Activated CD4-positive, alpha-beta T cell treated with anti-CD3 and anti-CD28 coated beads, Interleukin-10, Interleukin-2, amounts not matched to agents 100 ng/mL and 50 ng/mL, durations not matched to agents 16 hours and 8 hours (primary cell): ENCODE measurements at regions not wholly inside any gene's neighbourhood (a gene's known extent, or its start where the extent isn't known, plus 50 kb on each side); places are given as distances from the start of the nearest gene placed in this dataset.
"Not testable (repeated sequence)": the region's sequence is repeated elsewhere in the genome, so short reads cannot be mapped to it uniquely, and the experiment has no call there.

Experiments
- DNase-seq: peaks from one replicate; pipeline ENCODE4 v3.0.0-alpha.2; 2020

DNA sequence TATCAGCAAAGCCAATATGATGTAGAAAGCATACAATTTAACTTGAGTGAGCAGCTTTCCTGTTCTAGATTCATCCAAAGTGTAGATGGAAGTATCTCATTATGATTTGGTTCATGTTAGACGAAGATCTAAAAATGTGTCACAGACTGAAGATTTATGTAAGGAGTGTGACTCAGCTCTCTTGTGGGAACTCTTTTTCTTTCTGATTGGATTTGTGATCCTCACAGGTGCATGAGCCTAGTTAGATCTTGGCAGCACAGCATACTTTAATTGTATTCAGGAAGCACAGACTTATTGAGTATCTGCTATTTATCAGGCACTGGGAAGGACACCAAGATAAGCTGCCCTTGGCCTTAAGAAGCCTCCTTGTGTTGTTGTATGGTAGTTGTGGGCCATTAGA lies 147.1 kb downstream of the C11orf91 start:
- DNase-seq = no peak

- DNase-seq = no peak
These were observed 147.9 kb downstream of the C11orf91 start for GRCh38 chr11:33552756-33553155.

GRCh38 chr11:33551051-33551450 lies 149.6 kb downstream of the C11orf91 start:
- no peak for DNase-seq

DNA sequence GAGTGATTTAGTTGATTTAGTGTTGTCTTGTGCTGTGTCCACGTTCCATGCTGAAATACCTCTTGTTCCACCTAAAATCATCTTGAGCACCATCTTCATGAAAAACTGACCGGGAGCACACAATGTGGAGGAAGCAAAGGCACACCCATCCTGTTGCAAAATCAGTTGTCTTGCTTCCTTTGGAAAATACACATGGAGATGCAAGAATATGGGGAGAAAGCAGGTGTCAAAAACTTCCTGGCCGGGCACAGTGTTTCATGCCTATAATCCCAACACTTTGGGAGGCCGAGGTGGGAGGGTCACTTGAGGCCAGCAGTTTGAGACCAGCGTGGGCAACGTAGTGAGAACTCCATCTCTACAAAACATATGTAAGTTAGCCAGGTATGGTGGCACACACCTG lies 151.1 kb downstream of the C11orf91 start:
- DNase-seq = no peak

- no peak for DNase-seq
These were observed 154.7 kb downstream of the C11orf91 start for GRCh38 chr11:33545931-33546330.

DNA sequence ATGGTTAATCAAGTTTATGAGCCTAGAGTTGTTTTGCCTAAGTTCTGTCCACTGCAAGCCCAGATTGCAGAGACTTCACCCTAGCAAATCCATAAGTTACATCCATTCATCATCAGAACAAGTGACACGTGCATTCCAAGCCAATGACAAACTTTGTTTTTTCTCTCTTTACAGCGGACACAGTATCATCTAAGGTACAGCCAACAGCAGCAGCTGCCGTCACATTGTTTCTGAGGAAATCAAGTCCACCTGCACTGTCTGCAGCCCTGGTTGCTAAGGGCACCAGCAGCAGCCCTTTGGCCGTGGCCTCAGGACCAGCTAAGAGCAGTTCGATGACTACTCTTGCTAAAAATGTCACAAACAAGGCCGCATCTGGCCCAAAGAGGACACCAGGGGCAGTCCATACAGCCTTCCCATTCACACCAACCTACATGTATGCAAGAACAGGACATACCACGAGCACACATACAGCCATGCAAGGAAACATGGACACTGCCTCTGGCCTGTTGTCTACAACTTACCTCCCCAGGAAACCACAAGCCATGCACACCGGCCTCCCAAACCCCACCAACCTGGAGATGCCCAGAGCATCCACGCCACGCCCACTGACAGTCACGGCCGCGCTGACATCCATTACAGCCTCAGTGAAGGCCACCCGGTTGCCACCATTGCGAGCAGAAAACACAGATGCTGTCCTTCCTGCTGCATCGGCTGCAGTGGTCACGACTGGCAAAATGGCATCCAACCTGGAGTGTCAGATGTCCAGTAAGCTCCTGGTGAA lies 155.8 kb downstream of the C11orf91 start:
- DNase-seq = no peak

DNA sequence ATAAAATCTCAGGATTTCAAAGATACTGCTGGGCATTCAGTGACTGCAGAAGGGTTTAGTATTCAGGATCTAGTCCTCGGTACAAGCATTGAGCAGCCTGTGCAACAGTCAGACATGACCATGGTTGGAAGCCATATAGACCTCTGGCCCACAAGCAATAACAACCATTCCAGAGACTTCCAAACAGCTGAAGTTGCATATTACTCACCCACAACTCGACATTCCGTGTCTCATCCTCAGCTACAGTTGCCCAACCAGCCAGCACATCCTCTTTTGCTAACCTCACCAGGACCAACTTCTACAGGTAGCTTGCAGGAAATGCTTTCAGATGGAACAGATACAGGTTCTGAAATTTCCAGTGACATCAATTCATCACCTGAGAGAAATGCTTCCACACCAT lies 156.8 kb downstream of the C11orf91 start:
- DNase-seq = no peak

- DNase-seq = peak; percentile 41
These were observed 157.7 kb downstream of the C11orf91 start for GRCh38 chr11:33542921-33543320.

GRCh38 chr11:33540946-33541915 lies 159.4 kb downstream of the C11orf91 start:
- DNase-seq = no peak

DNA sequence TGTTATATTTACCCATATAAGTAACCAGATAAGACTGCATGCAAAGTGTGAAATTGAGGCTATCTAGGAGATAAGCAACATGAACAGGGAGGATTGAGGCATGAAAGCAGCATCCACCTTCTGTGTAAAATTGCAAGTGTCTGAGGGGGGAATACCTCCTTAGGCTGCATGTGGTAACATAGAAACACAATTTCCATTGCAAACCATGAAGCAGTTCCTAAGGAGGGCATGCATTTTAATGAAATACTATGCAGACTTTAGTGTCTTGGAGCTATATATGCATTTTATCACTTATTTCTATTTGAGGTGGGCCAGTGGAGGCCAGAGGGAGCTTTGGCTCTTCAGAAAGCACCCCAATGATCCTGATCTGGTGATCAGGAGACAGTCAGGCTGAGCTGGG lies 160.2 kb downstream of the C11orf91 start:
- DNase-seq = no peak

DNA sequence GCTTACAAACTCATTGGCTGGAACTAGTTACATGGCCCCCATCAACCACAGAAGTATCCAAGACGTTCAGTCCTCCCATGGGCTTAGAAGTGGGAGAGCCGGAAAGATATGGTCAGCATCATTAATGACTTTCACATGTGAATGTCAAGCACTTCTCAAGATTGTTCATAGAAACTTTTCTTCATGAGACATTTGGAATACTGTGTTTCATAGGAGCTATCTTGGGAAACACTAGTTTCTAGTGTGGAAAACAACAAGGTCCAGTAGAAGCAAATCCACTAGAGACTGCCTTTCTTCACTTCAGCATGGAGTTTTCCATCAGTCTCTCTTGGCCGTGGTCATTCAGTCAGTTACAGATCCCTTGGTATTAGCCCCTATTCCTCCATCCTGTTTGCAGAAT lies 160.9 kb downstream of the C11orf91 start:
- no peak for DNase-seq

DNA sequence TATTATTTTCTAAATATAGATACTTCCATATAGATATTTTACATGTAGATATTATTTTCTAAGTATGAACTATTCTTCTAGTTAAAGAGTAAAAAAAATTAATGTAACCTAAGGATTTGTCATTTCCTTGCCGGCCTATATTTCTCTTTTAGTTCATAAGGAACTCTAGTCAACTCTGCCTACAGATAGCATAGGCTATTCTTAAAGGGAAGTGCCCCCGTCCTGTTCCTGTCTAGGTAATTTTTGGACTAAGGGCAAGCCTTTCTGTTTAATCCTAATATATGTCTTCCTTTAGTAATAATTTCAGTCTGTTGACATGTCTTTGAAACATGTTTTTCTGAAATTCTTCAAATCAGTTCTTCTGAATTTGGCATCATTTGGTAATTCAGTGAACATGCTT lies 161.9 kb downstream of the C11orf91 start:
- DNase-seq = no peak

- DNase-seq = no peak
These were observed 164.4 kb downstream of the C11orf91 start for GRCh38 chr11:33536178-33536577.

- no peak for DNase-seq
These were observed 166.1 kb downstream of the C11orf91 start for GRCh38 chr11:33534575-33534974.

- no peak for DNase-seq
These were observed 167.1 kb downstream of the C11orf91 start for GRCh38 chr11:33533386-33534052.

GRCh38 chr11:33532720-33533385 lies 167.8 kb downstream of the C11orf91 start:
- no peak for DNase-seq

GRCh38 chr11:33532257-33532656 lies 168.4 kb downstream of the C11orf91 start:
- DNase-seq = no peak

DNA sequence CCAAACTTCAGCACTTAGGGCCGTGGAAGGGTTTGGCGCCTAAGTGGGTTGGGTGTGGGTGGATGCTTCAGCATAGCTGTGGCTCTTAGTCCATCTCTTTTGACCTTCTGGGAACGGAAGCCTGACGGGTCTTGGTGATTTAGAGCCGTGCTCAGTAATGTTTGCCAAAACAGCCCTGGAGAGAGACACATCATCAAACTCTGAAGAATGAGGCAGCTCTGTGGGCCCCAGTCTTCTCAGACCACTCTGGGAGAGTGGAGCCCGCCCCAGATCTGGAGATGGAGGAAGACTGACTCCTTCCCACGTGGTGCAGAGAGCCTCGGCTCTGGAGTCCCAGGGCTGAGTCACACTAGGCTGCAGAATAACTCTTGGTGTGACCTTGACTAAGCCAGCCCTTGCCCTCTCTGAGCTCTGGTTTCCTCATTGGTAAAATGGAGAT lies 168.9 kb downstream of the C11orf91 start:
- no peak for DNase-seq

DNA sequence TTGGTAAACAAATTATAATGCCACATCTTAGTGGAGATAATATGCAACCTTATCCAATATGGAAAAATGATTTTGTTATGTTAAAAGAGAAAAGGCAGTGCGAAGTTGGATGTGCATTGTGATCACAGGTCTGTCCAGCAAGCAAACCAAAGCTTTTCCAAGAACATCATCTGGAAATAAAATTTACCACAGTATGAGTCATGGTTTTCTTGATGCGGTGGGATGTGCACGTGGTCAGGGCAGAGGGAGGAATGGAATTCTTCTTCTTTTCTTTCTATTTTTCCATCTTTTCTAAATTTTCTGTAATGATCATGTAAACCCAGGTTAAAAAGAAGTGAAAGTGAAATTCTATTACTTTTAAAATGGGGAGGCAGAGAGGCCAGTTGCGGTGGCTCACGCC lies 169.8 kb downstream of the C11orf91 start:
- DNase-seq = no peak

DNA sequence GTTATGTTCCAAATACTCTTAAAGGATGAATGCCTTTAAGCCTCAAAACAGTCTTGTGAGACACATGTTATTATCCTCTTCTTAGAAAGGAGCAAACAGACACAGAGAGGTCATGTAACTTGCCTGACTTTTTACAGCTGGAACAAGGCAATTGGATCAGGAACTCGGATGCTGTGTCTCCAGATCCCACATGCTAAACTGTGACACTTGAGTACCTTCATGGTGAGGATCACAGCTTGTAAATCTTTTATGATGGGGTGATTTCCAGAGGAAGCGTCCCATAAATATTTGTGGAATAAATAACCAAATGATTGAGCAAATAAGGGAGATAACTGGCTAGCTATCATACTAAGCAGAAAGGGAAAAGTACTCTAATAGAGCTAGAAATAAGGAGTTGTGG lies 171.2 kb downstream of the C11orf91 start:
- no peak for DNase-seq

DNA sequence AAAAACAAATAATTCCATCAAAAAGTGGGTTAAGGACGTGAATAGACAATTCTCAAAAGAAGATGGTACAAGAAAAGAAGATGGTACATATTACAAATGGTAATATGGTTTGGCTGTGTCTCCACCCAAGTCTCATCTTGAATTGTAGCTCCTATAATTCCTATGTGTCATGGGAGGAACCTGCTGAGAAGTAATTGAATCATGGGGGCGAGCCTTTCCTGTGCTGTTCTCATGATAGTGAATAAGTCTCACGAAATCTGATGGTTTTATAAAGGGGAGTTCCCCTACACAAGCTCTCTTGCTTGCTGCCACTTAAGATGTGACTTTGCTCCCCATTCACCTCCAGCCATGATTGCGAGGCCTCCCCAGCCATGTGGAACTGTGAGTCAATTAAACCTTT lies 172.9 kb downstream of the C11orf91 start:
- DNase-seq = not testable (repeated sequence)

- DNase-seq = no peak
These were observed 174.8 kb downstream of the C11orf91 start for GRCh38 chr11:33525789-33526188.

GRCh38 chr11:33521384-33521783 lies 179.2 kb downstream of the C11orf91 start:
- DNase-seq = no peak
